SW 1271 (cell line): ENCODE measurements at regions not wholly inside any gene's neighbourhood (a gene's known extent, or its start where the extent isn't known, plus 50 kb on each side); places are given as distances from the start of the nearest gene placed in this dataset.

Experiments used
- DNase-seq, 2 experiments: peaks; one replicate each; lab custom pipeline; 2025; lab: John Stamatoyannopoulos, UW

- no peak for DNase-seq
Observed at GRCh38 chr16:59330019-59330670, 596.0 kb upstream of the GOT2 start.

- DNase-seq, result no peak
Observed at GRCh38 chr16:59328961-59329360, 594.8 kb upstream of the GOT2 start.

- no peak for DNase-seq
Observed at GRCh38 chr16:59327894-59328293, 593.8 kb upstream of the GOT2 start.

GRCh38 chr16:59326955-59327354 is 592.8 kb upstream of the GOT2 start:
- DNase-seq, result no peak

- DNase-seq, result no peak
Observed at GRCh38 chr16:59324462-59324861, 590.3 kb upstream of the GOT2 start.

- DNase-seq, result no peak
Observed at GRCh38 chr16:59320657-59321056, 586.5 kb upstream of the GOT2 start.

- DNase-seq, result no peak
Observed at GRCh38 chr16:59319871-59320270, 585.8 kb upstream of the GOT2 start.

GRCh38 chr16:59305850-59306249 is 571.7 kb upstream of the GOT2 start:
- DNase-seq, result no peak

- no peak for DNase-seq
Observed at GRCh38 chr16:59296888-59297287, 562.8 kb upstream of the GOT2 start.

GRCh38 chr16:59295993-59296736 is 562.0 kb upstream of the GOT2 start:
- DNase-seq, result no peak

- no peak for DNase-seq
Observed at GRCh38 chr16:59295474-59295873, 561.4 kb upstream of the GOT2 start.

- no peak for DNase-seq
Observed at GRCh38 chr16:59290718-59291117, 556.6 kb upstream of the GOT2 start.

GRCh38 chr16:59289151-59289550 is 555.0 kb upstream of the GOT2 start:
- DNase-seq, result no peak

GRCh38 chr16:59274141-59274540 is 540.0 kb upstream of the GOT2 start:
- DNase-seq, result no peak

- no peak for DNase-seq
Observed at GRCh38 chr16:59263955-59264354, 529.8 kb upstream of the GOT2 start.

GRCh38 chr16:59260892-59261291 is 526.8 kb upstream of the GOT2 start:
- DNase-seq, result no peak

- no peak for DNase-seq
Observed at GRCh38 chr16:59259950-59260319, 525.8 kb upstream of the GOT2 start.

GRCh38 chr16:59259074-59259949 is 525.2 kb upstream of the GOT2 start:
- no peak for DNase-seq

- no peak for DNase-seq
Observed at GRCh38 chr16:59252317-59252716, 518.2 kb upstream of the GOT2 start.

- DNase-seq, result no peak
Observed at GRCh38 chr16:59249011-59249410, 514.9 kb upstream of the GOT2 start.

GRCh38 chr16:59242556-59242955 is 508.4 kb upstream of the GOT2 start:
- no peak for DNase-seq

GRCh38 chr16:59238246-59238645 is 504.1 kb upstream of the GOT2 start:
- no peak for DNase-seq
